GM12878 (cell line): ENCODE measurements at regions not wholly inside any gene's neighbourhood (a gene's known extent, or its start where the extent isn't known, plus 50 kb on each side); places are given as distances from the start of the nearest gene placed in this dataset.

Experiments used
- ATAC-seq: fragments of 200-7000 bp; cut with Tn5 transposase; 3 replicates; pipeline ENCODE4 v1.9.1; 2020; ENCODE audit warnings: mild to moderate bottlenecking, moderate library complexity
- BruUV-seq: library from RNA; stranded (reverse); fragments of 400-500 nt; replicated peaks from 2 replicates; lab custom pipeline; 2021; lab: Mats Ljungman, UMichigan
- CTCF ChIA-PET: fragments of 300-600 bp; sonication (Branson Sonifier 250); formaldehyde crosslinking; extraction: SDS; loops from one replicate; lab custom pipeline; 2021; ENCODE audit warnings: inconsistent platforms; lab: Yijun Ruan, JAX
- POLR2A ChIA-PET: fragments of 350-600 bp; formaldehyde crosslinking; extraction: SDS; loops from one replicate; lab custom pipeline; 2021; ENCODE audit warnings: inconsistent platforms; lab: Charles Lee
- RAD21 ChIA-PET: fragments of 300-600 bp; sonication (Branson Sonifier 250); formaldehyde crosslinking; loops from one replicate; lab custom pipeline; 2023; ENCODE audit warnings: antibody characterized with exemption; ENCODE audit not compliant: unreplicated experiment; lab: Charles Lee
- SMC1A ChIA-PET: fragments of 300-600 bp; sonication (Branson Sonifier 250); formaldehyde crosslinking; loops from one replicate; lab custom pipeline; 2023; ENCODE audit not compliant: unreplicated experiment, uncharacterized antibody; lab: Charles Lee
- DNase-seq: peaks from one replicate; pipeline ENCODE4 v3.0.0-alpha.2; 2011; ENCODE audit warnings: low read depth, low spot score
- FAIRE-seq: peaks from 3 replicates; lab custom pipeline; 2011; peaks lifted over from hg19 to GRCh38; lab: Jason Lieb, UNC
- H2AFZ ChIP-seq: 2 replicates; pipeline ENCODE4 v1.6.0; 2011; ENCODE audit warnings: low read depth, low read length, control low read depth; ENCODE audit not compliant: control insufficient read depth
- H3K27ac ChIP-seq: 2 replicates; pipeline ENCODE4 v1.5.1; 2011; ENCODE audit warnings: control low read depth; ENCODE audit not compliant: control insufficient read depth, insufficient read depth
- H3K27me3 ChIP-seq, 2 experiments: replicated peaks in 1 of 2; 2 replicates each; pipeline versions ENCODE4 v1.6.0 to v1.6.1; 2011; ENCODE audit warnings: low read length in 1 of 2; ENCODE audit not compliant: control insufficient read depth in 2 of 2, insufficient read depth in 2 of 2
- H3K36me3 ChIP-seq, 2 experiments: 2 replicates each; pipeline ENCODE4 v1.5.1; 2011; ENCODE audit warnings: low read length in 1 of 2; ENCODE audit not compliant: control insufficient read depth in 2 of 2, insufficient read depth in 2 of 2
- H3K4me1 ChIP-seq: 2 replicates; pipeline ENCODE4 v1.6.1; 2011; ENCODE audit warnings: mild to moderate bottlenecking, low read length, moderate library complexity, mixed read lengths; ENCODE audit not compliant: control insufficient read depth, insufficient read depth
- H3K4me2 ChIP-seq: 2 replicates; pipeline ENCODE4 v1.6.0; 2011; ENCODE audit warnings: control low read depth; ENCODE audit not compliant: control insufficient read depth, insufficient read depth
- H3K4me3 ChIP-seq: fragments of 200-600 bp; sonication (generic); 2 replicates; pipeline ENCODE4 v1.5.1; 2016
- H3K79me2 ChIP-seq: 2 replicates; pipeline ENCODE4 v1.6.0; 2011; ENCODE audit warnings: low read length; ENCODE audit not compliant: control insufficient read depth, insufficient read depth
- H3K9ac ChIP-seq: 2 replicates; pipeline ENCODE4 v1.8.0; 2011; ENCODE audit warnings: low read length, control low read depth, mixed read lengths; ENCODE audit not compliant: control insufficient read depth, insufficient read depth
- H3K9me3 ChIP-seq: replicated peaks from 3 replicates; pipeline ENCODE4 v1.5.1; 2011; ENCODE audit warnings: mild to moderate bottlenecking, low read length; ENCODE audit not compliant: control insufficient read depth, insufficient read depth
- H4K20me1 ChIP-seq: 2 replicates; pipeline ENCODE4 v1.6.0; 2011; ENCODE audit not compliant: control insufficient read depth, insufficient read depth
- BCL3 ChIP-seq: IDR thresholded peaks from 2 replicates; pipeline ENCODE4 v1.6.1; 2011; ENCODE audit warnings: borderline replicate concordance, low read depth, mild to moderate bottlenecking, moderate library complexity, low read length; ENCODE audit not compliant: insufficient read depth, poor library complexity, severe bottlenecking
- CBFB ChIP-seq: IDR thresholded peaks from 2 replicates; pipeline ENCODE4 v1.6.1; 2016; ENCODE audit warnings: antibody characterized with exemption, low read depth
- EGR1 ChIP-seq, 2 experiments: IDR thresholded peaks; 1 replicate in 1 of 2; 2 replicates in 1 of 2; pipeline ENCODE4 v1.6.1; 2011 to 2012; ENCODE audit warnings: low read depth in 2 of 2, low read length in 2 of 2, borderline replicate concordance in 1 of 2, mild to moderate bottlenecking in 1 of 2, moderate library complexity in 1 of 2
- HDGF ChIP-seq: fragments of 450-650 bp; IDR thresholded peaks from 2 replicates; pipeline ENCODE4 v1.6.1; 2016; ENCODE audit warnings: antibody characterized with exemption
- IRF4 ChIP-seq: IDR thresholded peaks from 2 replicates; pipeline ENCODE4 v1.6.1; 2011; ENCODE audit warnings: low read depth, low read length
- KDM1A ChIP-seq: fragments of 200-600 bp; sonication (generic); IDR thresholded peaks from 2 replicates; pipeline ENCODE4 v1.6.1; 2016; ENCODE audit warnings: borderline replicate concordance
- MEF2A ChIP-seq: IDR thresholded peaks from 2 replicates; pipeline ENCODE4 v1.6.1; 2011; ENCODE audit warnings: low read depth, mild to moderate bottlenecking, low read length, moderate library complexity; ENCODE audit not compliant: insufficient read depth
- MTA3 ChIP-seq: IDR thresholded peaks from 2 replicates; pipeline ENCODE4 v1.6.1; 2012; ENCODE audit warnings: low read length, inconsistent platforms, borderline replicate concordance
- NR2C1 ChIP-seq: fragments of 450-650 bp; IDR thresholded peaks from 2 replicates; pipeline ENCODE4 v1.6.1; 2017; ENCODE audit warnings: antibody characterized with exemption, mild to moderate bottlenecking, moderate library complexity
- POU2F2 ChIP-seq: IDR thresholded peaks from 3 replicates; pipeline ENCODE4 v1.6.1; 2011; ENCODE audit warnings: low read depth, mild to moderate bottlenecking, low read length, borderline replicate concordance
- RAD51 ChIP-seq: fragments of 450-650 bp; IDR thresholded peaks from 2 replicates; pipeline ENCODE4 v1.6.1; 2016; ENCODE audit warnings: moderate library complexity, mild to moderate bottlenecking, inconsistent platforms
- RUNX3 ChIP-seq: IDR thresholded peaks from 2 replicates; pipeline ENCODE4 v1.6.1; 2012; ENCODE audit warnings: low read length, inconsistent platforms
- SP1 ChIP-seq: IDR thresholded peaks from one replicate; pipeline ENCODE4 v1.6.1; 2011; ENCODE audit warnings: low read depth, low read length
- TCF12 ChIP-seq: IDR thresholded peaks from 2 replicates; pipeline ENCODE4 v1.6.1; 2011; ENCODE audit warnings: low read depth, mild to moderate bottlenecking, low read length
- USF1 ChIP-seq: IDR thresholded peaks from 2 replicates; pipeline ENCODE4 v1.6.1; 2011; ENCODE audit warnings: borderline replicate concordance, low read depth, mild to moderate bottlenecking, moderate library complexity, mixed read lengths, low read length; ENCODE audit not compliant: insufficient read depth; ENCODE audit errors: extremely low read length
- ZBED1 ChIP-seq: IDR thresholded peaks from 2 replicates; pipeline ENCODE4 v1.6.1; 2016; ENCODE audit warnings: borderline replicate concordance
- ZNF207 ChIP-seq: fragments of 450-650 bp; IDR thresholded peaks from 2 replicates; pipeline ENCODE4 v1.6.1; 2014; ENCODE audit warnings: antibody characterized with exemption, mild to moderate bottlenecking, borderline replicate concordance
- ZNF217 ChIP-seq: fragments of 450-650 bp; IDR thresholded peaks from 2 replicates; pipeline ENCODE4 v1.6.1; 2017; ENCODE audit warnings: antibody characterized with exemption, mild to moderate bottlenecking
- WGBS: methylation state at CpG from one replicate; pipeline ENCODE4 v1.1.6; 2016; ENCODE audit warnings: low lambda C conversion rate; ENCODE audit not compliant: insufficient replicate concordance, insufficient coverage; ENCODE audit errors: missing lambda C conversion rate; 5-methylcytosine and 5-hydroxymethylcytosine counted together
- in situ Hi-C: fragments of 300-500 bp; cut with MboI; formaldehyde crosslinking; loops from 9 replicates; pipeline ENCODE4 v1.14.3; 2018; ENCODE audit warnings: mixed read lengths
- intact Hi-C: fragments of 100-400 bp; cut with micrococcal nuclease; formaldehyde crosslinking; loops from one replicate; pipeline ENCODE4 v1.14.2; 2022; ENCODE audit not compliant: unreplicated experiment

- Histone ChIP-seq H3K27me3 (no peaks in the 10 kb centered on the region), H3K27ac (no peak overlapping the region), H3K4me1 (no peaks in the 10 kb centered on the region), H3K79me2 (no peaks in the 10 kb centered on the region), H3K4me3 (no peak overlapping the region), H3K4me2 (no peak overlapping the region), H4K20me1 (no peaks in the 10 kb centered on the region), H3K36me3 (no peaks in the 10 kb centered on the region), H3K9me3 (no peaks in the 10 kb centered on the region), H3K9ac (no peak overlapping the region), H2AFZ (no peak overlapping the region)
- 0% methylated on average over 3 of the region's 3 CpGs for WGBS
- in situ Hi-C loops, result no loop called here
- intact Hi-C loops, result no loop called here
- ATAC-seq, result no peak
- ChIA-PET POLR2A (no interaction called here), RAD21 (no interaction called here), CTCF (interaction anchor here (0.5 kb wide), 1 partner anchor 11 kb away, joined by 3 read pairs; no protein-coding TSS in a partner anchor), SMC1A (no interaction called here)
- DNase-seq, result no peak
- FAIRE-seq, result no peak
- TF ChIP-seq BCL3 (no peak), USF1 (no peak), HDGF (no peak), MTA3 (no peak), SP1 (no peak), KDM1A (no peak), CBFB (no peak), EGR1 (IDR thresholded peaks at IDR 0.05; ENCODE audit: borderline replicate concordance in 1 of 2, low read depth in 2 of 2, low read length in 2 of 2) (no peak), TCF12 (no peak), POU2F2 (no peak), RAD51 (no peak), ZBED1 (no peak), NR2C1 (no peak), ZNF217 (no peak), MEF2A (no peak), RUNX3 (no peak), ZNF207 (no peak), IRF4 (no peak)
- BruUV-seq, result no TSS peak
Measured at GRCh38 chr14:57939084-57939483, 73.2 kb upstream of the SLC35F4 start.
